Stimulated activated CD8-positive, alpha-beta memory T cell treated with anti-CD3 and anti-CD28 coated beads, Interleukin-2, amount 100 ng/mL, for 1 hour (primary cell): ENCODE measurements at regions not wholly inside any gene's neighbourhood (a gene's known extent, or its start where the extent isn't known, plus 50 kb on each side); places are given as distances from the start of the nearest gene placed in this dataset.

Experiments used
- DNase-seq, 2 donors: peaks; one replicate each; pipeline ENCODE4 v3.0.0-alpha.2; 2020; ENCODE audit warnings: low read depth in 2 of 2

DNA sequence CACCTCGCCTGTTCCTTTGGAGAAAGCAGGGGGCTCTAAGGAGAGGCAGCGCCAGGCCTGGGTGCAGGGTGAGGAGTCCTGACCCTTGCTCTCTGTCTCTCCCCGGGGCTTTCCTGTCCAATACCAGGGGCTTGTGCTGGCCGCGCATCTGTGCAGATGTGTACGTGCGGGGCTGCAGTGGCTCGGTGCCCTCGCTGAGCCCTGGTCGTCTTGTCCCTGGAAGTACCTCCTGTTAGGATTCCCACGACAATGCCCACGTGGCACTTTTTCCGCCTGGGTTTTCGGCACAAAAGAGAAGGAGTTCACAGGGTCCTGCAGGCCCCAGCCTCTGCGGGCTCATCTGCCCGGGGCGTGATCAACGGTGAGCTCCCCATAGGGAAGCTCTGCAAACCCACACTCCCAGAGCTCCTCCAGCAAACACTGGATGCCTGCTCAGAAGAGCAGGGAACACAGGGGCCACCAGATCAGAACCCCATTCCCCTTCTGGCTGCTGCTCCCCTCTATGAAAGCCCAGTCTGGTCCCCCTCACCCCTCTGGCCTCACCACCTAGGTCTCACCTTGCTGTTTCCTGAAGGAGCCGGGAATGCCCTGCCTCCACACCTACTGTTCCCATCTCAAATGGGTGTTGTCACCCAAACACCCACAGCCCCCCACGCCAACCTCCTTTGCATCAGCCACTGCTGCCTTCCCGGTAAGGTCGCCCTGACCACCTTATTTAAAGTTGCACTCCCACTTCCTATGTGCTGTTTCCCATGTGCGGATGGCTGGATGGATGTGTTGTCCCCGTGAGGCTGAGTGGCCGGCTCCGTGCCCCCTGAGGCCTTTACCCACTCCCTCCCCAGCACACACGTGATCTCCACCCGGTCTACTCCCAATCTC is 62.6 kb upstream of the PRR20G start:
- DNase-seq = no peak

DNA sequence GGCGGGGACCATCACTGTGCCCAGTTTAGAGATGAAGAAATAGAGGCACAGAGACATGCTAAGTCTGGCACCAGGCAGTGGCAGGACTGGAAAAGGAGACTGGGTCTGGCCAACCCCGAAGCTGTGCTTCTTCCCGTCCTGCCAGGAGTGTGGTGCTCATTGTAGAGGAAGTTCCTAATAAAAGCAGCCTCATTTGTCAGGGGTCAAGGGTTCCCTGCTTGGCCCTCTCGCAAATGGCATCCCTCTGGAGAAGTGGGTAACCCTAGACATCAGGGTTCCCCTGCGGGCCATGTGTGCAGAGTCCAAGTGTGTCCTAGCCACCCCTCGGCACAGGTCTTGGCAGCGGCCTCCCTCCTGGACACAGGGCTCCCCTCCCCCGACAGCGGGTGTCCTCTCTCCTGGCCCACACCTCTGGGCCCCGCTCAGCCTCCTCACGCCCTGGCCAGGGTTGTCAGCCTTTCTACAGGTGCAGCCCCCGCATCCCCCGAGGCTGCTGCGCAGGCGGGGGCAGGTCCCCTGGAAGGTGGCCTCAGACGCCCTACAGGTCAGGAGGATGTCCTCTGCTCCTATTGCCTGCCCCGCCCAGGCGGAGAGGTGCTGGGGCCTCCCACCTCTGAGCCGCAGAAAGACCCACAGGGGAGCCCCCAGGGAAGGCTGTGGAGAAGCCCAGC is 61.8 kb upstream of the PRR20G start:
- DNase-seq = no peak

DNA sequence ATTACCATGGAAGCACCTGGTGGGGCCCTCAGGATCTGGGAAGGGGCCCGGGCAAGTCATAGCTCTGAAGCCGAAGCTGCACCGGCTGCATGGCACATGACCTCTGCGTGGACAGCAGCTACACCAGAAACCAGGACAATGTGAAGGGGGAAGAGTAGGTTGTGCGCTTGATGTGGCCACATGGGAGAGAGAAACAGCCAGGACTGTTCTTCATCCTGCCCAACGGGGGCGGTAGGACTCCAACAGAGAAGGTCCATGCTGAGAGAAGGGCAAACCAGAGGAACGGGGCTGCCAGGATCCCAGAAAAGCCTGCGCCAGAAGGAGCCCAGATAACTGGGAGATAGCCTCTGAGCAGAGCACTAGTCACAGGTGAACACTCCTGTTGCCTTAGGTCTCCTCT is 54.9 kb upstream of the PRR20G start:
- DNase-seq = no peak

DNA sequence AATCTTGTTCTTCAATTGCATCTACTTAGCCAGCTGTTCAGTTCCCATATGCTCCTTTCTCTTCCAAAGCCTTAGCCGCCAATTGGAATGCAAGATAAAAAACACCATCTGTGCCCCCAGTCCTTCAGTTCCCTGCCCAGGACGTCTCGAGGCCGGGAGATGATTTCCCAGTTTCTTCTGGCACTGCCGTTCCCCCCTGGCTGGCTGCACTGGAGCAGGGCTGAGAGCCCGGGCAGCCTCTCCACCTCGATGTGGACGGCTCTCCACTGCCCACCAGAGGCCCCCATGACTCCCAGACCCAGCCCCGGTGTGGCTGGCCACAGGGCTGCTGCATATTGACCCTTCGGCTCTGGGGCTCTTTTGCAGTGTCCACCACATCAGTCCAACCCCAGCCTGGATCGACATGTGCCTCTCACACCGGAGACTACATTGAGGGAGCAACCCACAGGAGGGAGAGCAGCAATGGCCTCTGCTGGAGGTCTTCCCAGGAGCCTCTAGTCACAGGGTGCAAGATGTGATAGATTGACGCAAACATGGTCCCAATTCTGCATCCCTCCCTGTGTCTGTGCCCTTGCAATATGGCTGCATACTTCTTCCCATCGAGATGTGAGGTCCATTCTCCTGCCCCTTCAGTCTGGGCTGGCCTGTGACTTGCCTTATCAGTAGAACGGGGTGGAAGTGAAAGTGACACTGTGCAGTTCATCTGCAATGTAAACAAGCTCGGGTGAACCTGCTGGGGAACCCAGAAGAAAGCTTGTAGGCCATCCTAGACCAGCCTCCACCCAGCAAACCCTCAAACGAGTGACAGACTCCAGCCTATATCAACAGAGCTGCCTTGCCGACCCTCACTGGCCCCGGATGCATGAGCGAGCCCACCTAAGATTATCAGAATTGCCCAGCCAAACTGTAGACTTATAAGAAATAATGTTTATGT is 52.3 kb upstream of the PRR20G start:
- no peak for DNase-seq

DNA sequence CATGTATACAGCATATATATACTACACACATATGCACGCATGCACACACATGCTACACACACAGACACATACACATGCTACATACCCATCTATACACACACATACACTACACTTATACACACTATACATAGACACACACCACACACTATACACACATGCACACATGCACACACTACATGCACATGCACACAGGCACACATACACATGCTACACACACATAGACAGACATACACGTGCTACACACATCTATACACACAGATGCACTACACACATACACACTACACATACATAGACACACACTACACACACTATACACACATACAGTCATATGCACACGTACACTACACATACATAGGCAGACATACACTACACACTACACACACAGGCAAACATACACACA is 51.2 kb upstream of the PRR20G start:
- no peak for DNase-seq

DNA sequence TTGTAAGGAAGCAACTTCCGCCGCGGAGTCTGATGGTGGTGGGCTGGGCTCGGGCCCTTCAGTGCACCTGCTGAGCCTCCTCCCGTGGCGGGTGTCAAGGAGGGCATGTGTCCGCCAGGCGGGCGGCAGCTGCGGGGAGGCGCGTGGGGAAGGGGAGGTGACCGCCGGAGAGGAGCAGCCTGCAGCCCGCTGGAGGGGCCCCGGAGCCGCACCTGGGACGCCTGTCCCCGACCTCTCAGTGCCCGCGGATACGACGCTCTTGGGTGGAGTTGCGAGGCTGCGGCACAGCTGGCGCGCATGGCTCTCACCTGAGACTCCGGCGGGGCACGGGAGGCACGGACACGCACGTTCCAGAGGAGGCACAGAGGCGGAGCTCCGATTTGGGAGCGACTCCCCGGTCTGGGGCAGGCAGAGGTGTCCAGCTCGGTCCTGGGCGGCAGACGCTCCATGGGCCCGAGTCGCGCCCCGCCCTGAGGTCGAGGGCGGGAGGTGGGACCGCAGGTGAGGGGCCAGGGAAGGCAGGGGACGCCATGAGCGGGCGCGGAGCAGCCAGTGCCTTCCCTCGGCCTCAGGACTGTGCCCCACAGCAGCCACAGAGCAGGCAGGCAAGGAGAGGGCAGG is 50.2 kb upstream of the PRR20G start:
- no peak for DNase-seq
